ENCODE measurements at regions not wholly inside any gene's neighbourhood (a gene's known extent, or its start where the extent isn't known, plus 50 kb on each side); places are given as distances from the start of the nearest gene placed in this dataset.

DNA sequence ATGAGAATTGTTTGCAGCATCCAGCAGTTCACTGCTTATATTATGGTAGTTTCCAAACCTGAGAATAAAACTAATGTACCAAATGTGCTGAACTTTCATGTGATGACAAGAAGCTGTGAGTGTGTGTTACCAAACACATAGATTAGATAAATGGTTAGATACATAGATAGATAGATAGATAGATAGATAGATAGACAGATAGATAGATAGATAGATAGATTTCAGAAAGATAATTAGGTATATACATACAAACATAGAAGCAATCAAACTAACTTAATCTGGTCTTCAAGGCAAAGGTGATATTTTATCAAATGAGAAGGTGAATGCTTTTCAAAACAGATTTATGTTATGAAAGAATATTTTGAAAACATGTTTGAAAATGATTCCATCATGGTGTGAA, 147.3 kb upstream of the C11orf58 start:
- intact Hi-C loops (cut with micrococcal nuclease): no loop called here
- RAD21 ChIA-PET (ENCODE audit: low non-redundant PET in 1 of 2, low total read pairs in 2 of 2, uncharacterized antibody in 2 of 2, unreplicated experiment in 2 of 2): no interaction called here

DNA sequence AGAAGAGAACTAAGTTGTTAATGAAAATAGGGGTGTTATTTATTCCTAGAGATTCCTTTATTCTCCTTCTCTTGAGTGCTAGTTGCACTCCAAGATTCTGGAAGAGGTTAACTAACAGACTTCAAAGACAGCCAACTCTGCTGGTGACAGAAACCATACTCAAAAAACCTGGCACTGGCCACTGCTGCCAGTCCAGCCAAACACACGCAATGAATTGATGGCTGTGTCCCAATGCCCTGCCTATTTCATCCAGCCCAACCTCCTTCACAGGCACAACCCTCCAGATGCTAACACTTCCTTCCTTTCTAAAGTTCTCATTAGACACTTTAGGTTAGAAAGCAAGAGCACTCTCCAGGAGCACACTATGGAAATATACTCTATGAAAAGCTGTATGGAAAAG, 150.8 kb upstream of the C11orf58 start:
- Histone ChIP-seq H3K9me3 (ENCODE audit: control insufficient read depth in 1 of 2, insufficient read depth in 1 of 2, low read depth in 1 of 2, low read length in 2 of 2) (no peaks in the 10 kb centered on the region), H3K27ac (ENCODE audit: low read depth, low read length) (no peak overlapping the region), H3K9me2 (ENCODE audit: insufficient read depth) (no peaks in the 10 kb centered on the region), H3K4me1 (ENCODE audit: control insufficient read depth in 1 of 2, insufficient read depth in 2 of 2, low read length in 2 of 2) (no peaks in the 10 kb centered on the region), H3K9ac (ENCODE audit: low read length) (no peak overlapping the region), H3K36me3 (ENCODE audit: control insufficient read depth in 1 of 2, insufficient read depth in 2 of 2, low read length in 2 of 2) (no peaks in the 10 kb centered on the region), H3K4me2 (ENCODE audit: low read length) (no peak overlapping the region), H4K20me1 (ENCODE audit: insufficient read depth) (no peaks in the 10 kb centered on the region), H3K79me2 (ENCODE audit: insufficient read depth, low read length) (no peaks in the 10 kb centered on the region), H2AFZ (ENCODE audit: low read depth, low read length, poor library complexity, severe bottlenecking) (no peak overlapping the region), H3K4me3 (replicated peaks in 1 of 2; ENCODE audit: low read depth in 1 of 2, low read length in 2 of 2) (no peak overlapping the region), H3K27me3 (ENCODE audit: insufficient read depth, low read length) (peaks cover 19% of the 10 kb centered on the region)
- no peak for DNase-seq (ENCODE audit: low read depth, low spot score)
- ChIA-PET CTCF (no interaction called here), POLR2A (no interaction called here), RAD21 (ENCODE audit: low non-redundant PET in 1 of 2, low total read pairs in 2 of 2, uncharacterized antibody in 2 of 2, unreplicated experiment in 2 of 2) (no interaction called here)
- TF ChIP-seq CBX3 (IDR thresholded peaks at IDR 0.05; ENCODE audit: low read depth): no peak
- no peak for TF ChIP-seq RAD21 (IDR thresholded peaks at IDR 0.05; ENCODE audit: low read depth)
- no peak for TF ChIP-seq SRF (IDR thresholded peaks at IDR 0.05; ENCODE audit: low read depth)
- no peak for TF ChIP-seq POLR2AphosphoS5 (IDR thresholded peaks at IDR 0.05; ENCODE audit: low read depth, low read length)
- TF ChIP-seq ZFX (IDR thresholded peaks at IDR 0.05): no peak
- TF ChIP-seq, protein P1, sequence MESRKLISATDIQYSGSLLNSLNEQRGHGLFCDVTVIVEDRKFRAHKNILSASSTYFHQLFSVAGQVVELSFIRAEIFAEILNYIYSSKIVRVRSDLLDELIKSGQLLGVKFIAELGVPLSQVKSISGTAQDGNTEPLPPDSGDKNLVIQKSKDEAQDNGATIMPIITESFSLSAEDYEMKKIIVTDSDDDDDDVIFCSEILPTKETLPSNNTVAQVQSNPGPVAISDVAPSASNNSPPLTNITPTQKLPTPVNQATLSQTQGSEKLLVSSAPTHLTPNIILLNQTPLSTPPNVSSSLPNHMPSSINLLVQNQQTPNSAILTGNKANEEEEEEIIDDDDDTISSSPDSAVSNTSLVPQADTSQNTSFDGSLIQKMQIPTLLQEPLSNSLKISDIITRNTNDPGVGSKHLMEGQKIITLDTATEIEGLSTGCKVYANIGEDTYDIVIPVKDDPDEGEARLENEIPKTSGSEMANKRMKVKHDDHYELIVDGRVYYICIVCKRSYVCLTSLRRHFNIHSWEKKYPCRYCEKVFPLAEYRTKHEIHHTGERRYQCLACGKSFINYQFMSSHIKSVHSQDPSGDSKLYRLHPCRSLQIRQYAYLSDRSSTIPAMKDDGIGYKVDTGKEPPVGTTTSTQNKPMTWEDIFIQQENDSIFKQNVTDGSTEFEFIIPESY (IDR thresholded peaks at IDR 0.05; ENCODE audit: extremely low read depth, insufficient replicate concordance, low read length): no peak
- no peak for TF ChIP-seq SIN3A (IDR thresholded peaks at IDR 0.05; ENCODE audit: low read depth)
- TF ChIP-seq JUND (IDR thresholded peaks at IDR 0.05): no peak
- TF ChIP-seq, protein P2, sequence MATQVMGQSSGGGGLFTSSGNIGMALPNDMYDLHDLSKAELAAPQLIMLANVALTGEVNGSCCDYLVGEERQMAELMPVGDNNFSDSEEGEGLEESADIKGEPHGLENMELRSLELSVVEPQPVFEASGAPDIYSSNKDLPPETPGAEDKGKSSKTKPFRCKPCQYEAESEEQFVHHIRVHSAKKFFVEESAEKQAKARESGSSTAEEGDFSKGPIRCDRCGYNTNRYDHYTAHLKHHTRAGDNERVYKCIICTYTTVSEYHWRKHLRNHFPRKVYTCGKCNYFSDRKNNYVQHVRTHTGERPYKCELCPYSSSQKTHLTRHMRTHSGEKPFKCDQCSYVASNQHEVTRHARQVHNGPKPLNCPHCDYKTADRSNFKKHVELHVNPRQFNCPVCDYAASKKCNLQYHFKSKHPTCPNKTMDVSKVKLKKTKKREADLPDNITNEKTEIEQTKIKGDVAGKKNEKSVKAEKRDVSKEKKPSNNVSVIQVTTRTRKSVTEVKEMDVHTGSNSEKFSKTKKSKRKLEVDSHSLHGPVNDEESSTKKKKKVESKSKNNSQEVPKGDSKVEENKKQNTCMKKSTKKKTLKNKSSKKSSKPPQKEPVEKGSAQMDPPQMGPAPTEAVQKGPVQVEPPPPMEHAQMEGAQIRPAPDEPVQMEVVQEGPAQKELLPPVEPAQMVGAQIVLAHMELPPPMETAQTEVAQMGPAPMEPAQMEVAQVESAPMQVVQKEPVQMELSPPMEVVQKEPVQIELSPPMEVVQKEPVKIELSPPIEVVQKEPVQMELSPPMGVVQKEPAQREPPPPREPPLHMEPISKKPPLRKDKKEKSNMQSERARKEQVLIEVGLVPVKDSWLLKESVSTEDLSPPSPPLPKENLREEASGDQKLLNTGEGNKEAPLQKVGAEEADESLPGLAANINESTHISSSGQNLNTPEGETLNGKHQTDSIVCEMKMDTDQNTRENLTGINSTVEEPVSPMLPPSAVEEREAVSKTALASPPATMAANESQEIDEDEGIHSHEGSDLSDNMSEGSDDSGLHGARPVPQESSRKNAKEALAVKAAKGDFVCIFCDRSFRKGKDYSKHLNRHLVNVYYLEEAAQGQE (IDR thresholded peaks at IDR 0.05; ENCODE audit: low read depth): no peak
- TF ChIP-seq YY1 (IDR thresholded peaks at IDR 0.05; ENCODE audit: extremely low read depth, insufficient replicate concordance, low read depth, low read length): no peak
- no peak for TF ChIP-seq CEBPB (IDR thresholded peaks at IDR 0.05; ENCODE audit: low read depth)
- no peak for ATAC-seq
- no TSS peak for BruUV-seq (replicated peaks)
- intact Hi-C loops (cut with micrococcal nuclease): no loop called here

More for the DNA sequence above, 147.3 kb upstream of the C11orf58 start:
- ChIA-PET CTCF (no interaction called here), POLR2A (no interaction called here)
- Histone ChIP-seq H4K20me1 (ENCODE audit: insufficient read depth) (no peaks in the 10 kb centered on the region), H3K4me3 (replicated peaks in 1 of 2; ENCODE audit: low read depth in 1 of 2, low read length in 2 of 2) (no peak overlapping the region), H3K9me3 (ENCODE audit: control insufficient read depth in 1 of 2, insufficient read depth in 1 of 2, low read depth in 1 of 2, low read length in 2 of 2) (no peaks in the 10 kb centered on the region), H3K9ac (ENCODE audit: low read length) (no peak overlapping the region), H3K27ac (ENCODE audit: low read depth, low read length) (no peak overlapping the region), H3K4me1 (ENCODE audit: control insufficient read depth in 1 of 2, insufficient read depth in 2 of 2, low read length in 2 of 2) (no peaks in the 10 kb centered on the region), H3K36me3 (ENCODE audit: control insufficient read depth in 1 of 2, insufficient read depth in 2 of 2, low read length in 2 of 2) (no peaks in the 10 kb centered on the region), H3K4me2 (ENCODE audit: low read length) (no peak overlapping the region), H2AFZ (ENCODE audit: low read depth, low read length, poor library complexity, severe bottlenecking) (no peak overlapping the region), H3K9me2 (ENCODE audit: insufficient read depth) (no peaks in the 10 kb centered on the region), H3K27me3 (ENCODE audit: insufficient read depth, low read length) (peaks cover 21% of the 10 kb centered on the region), H3K79me2 (ENCODE audit: insufficient read depth, low read length) (no peaks in the 10 kb centered on the region)
- ATAC-seq (no peak), DNase-seq (ENCODE audit: low read depth, low spot score) (no peak)
- BruUV-seq (replicated peaks): no TSS peak
- TF ChIP-seq SIN3A (IDR thresholded peaks at IDR 0.05; ENCODE audit: low read depth) (no peak), SRF (IDR thresholded peaks at IDR 0.05; ENCODE audit: low read depth) (no peak), POLR2A (IDR thresholded peaks at IDR 0.05; ENCODE audit: borderline replicate concordance, extremely low read depth, insufficient read depth, insufficient read length) (no peak)

All from HCT116 (cell line).